Thoracic aorta (tissue), 2 donors: ENCODE measurements at regions not wholly inside any gene's neighbourhood (a gene's known extent, or its start where the extent isn't known, plus 50 kb on each side); places are given as distances from the start of the nearest gene placed in this dataset.

Experiments
- ATAC-seq: fragments of 150-250 bp; one replicate; pipeline ENCODE4 v1.8.0; 2017; ENCODE audit warnings: low read depth; ENCODE audit not compliant: insufficient number of reproducible peaks, low FRiP score
- DNase-seq: peaks from one replicate; pipeline ENCODE4 v3.0.0-alpha.2; 2020; ENCODE audit warnings: low spot score
- H3K27ac ChIP-seq, 2 donors: fragments of 200-600 bp; sonication (generic); 1 replicate in 1 of 2; 2 replicates in 1 of 2; pipeline ENCODE4 v1.5.1; 2016; ENCODE audit warnings: mild to moderate bottlenecking in 2 of 2, moderate library complexity in 2 of 2
- H3K27me3 ChIP-seq: fragments of 200-600 bp; sonication (generic); replicated peaks from 2 replicates; pipeline ENCODE4 v1.6.0; 2016; ENCODE audit warnings: mild to moderate bottlenecking; ENCODE audit not compliant: insufficient read depth
- H3K36me3 ChIP-seq: fragments of 200-600 bp; sonication (generic); one replicate; pipeline ENCODE4 v1.5.1; 2016
- H3K4me1 ChIP-seq, 2 donors: fragments of 200-600 bp; sonication (generic); 1 replicate in 1 of 2; 2 replicates in 1 of 2; pipeline versions ENCODE4 v1.5.1 to v1.6.0; 2016; ENCODE audit warnings: low read depth in 2 of 2, mild to moderate bottlenecking in 1 of 2; ENCODE audit not compliant: control insufficient read depth in 1 of 2
- H3K4me3 ChIP-seq: fragments of 200-600 bp; sonication (generic); 2 replicates; pipeline ENCODE4 v1.5.1; 2016; ENCODE audit warnings: mild to moderate bottlenecking
- H3K9me3 ChIP-seq: fragments of 200-600 bp; sonication (generic); 2 replicates; pipeline ENCODE4 v1.5.1; 2016
- CTCF ChIP-seq: fragments of 200-600 bp; sonication (generic); IDR thresholded peaks from one replicate; pipeline ENCODE4 v1.5.1; 2019; ENCODE audit warnings: antibody characterized with exemption

- ATAC-seq (no peak), DNase-seq (no peak)
- no peak overlapping the region for H3K4me3 ChIP-seq
- no peak for TF ChIP-seq CTCF
- H3K36me3 ChIP-seq: no peaks in the 10 kb centered on the region
- no peaks in the 10 kb centered on the region for H3K4me1 ChIP-seq
- no peaks in the 10 kb centered on the region for H3K27me3 ChIP-seq
- no peaks in the 10 kb centered on the region for H3K9me3 ChIP-seq
- no peak overlapping the region for H3K27ac ChIP-seq
Measured at GRCh38 chrX:96311366-96311765, 373.3 kb upstream of the DIAPH2 start.

DNA sequence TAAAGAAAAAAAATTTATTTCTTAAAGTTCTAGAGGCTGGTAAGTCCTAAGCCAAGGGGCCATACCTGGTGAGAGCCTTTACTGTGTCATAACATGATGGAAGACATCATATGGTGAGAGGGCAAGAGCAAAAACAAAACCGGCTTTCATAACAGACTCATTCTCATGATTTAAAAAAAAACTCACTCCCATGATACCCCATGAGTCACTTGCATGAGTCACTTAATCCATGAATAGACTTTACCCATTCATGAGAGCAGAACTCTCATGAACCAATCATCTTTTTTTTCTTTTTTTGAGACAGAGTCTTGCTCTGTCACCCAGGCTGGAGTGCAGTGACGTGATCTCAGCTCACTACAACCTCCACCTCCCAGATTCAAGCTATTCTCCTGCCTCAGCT is 369.7 kb upstream of the DIAPH2 start:
- TF ChIP-seq CTCF: no peak
- Histone ChIP-seq H3K27ac (no peak overlapping the region), H3K4me3 (no peak overlapping the region), H3K36me3 (no peaks in the 10 kb centered on the region), H3K27me3 (no peaks in the 10 kb centered on the region), H3K9me3 (no peaks in the 10 kb centered on the region), H3K4me1 (no peaks in the 10 kb centered on the region)
- ATAC-seq (no peak), DNase-seq (no peak)

- no peak overlapping the region for H3K4me3 ChIP-seq
- H3K27ac ChIP-seq: no peak overlapping the region
- H3K4me1 ChIP-seq: no peaks in the 10 kb centered on the region
- no peaks in the 10 kb centered on the region for H3K36me3 ChIP-seq
- no peaks in the 10 kb centered on the region for H3K9me3 ChIP-seq
- DNase-seq: no peak
- no peak for TF ChIP-seq CTCF
- no peaks in the 10 kb centered on the region for H3K27me3 ChIP-seq
- no peak for ATAC-seq
Measured at GRCh38 chrX:96361844-96362243, 322.8 kb upstream of the DIAPH2 start.

- no peak for ATAC-seq
- TF ChIP-seq CTCF: peak; percentile 55
- Histone ChIP-seq H3K27ac (no peak overlapping the region), H3K9me3 (no peaks in the 10 kb centered on the region), H3K4me3 (peak overlapping the region; percentile 60), H3K27me3 (no peaks in the 10 kb centered on the region), H3K4me1 (peaks cover 0 to 5% of the 10 kb centered on the region in 2 donors), H3K36me3 (no peaks in the 10 kb centered on the region)
- no peak for DNase-seq
Measured at GRCh38 chrX:96372313-96373046, 312.2 kb upstream of the DIAPH2 start.

- peaks cover 0 to 5% of the 10 kb centered on the region in 2 donors for H3K4me1 ChIP-seq
- no peaks in the 10 kb centered on the region for H3K9me3 ChIP-seq
- no peak overlapping the region for H3K27ac ChIP-seq
- TF ChIP-seq CTCF: no peak
- H3K27me3 ChIP-seq: no peaks in the 10 kb centered on the region
- no peak for DNase-seq
- no peak for ATAC-seq
- H3K36me3 ChIP-seq: no peaks in the 10 kb centered on the region
- no peak overlapping the region for H3K4me3 ChIP-seq
Measured at GRCh38 chrX:96373047-96373355, 311.6 kb upstream of the DIAPH2 start.
